Pulmonary artery endothelial cell (primary cell): ENCODE measurements at regions not wholly inside any gene's neighbourhood (a gene's known extent, or its start where the extent isn't known, plus 50 kb on each side); places are given as distances from the start of the nearest gene placed in this dataset.

Experiments
- DNase-seq: peaks from one replicate; pipeline ENCODE4 v3.0.0-alpha.2; 2011; ENCODE audit warnings: low read depth, low spot score

DNA sequence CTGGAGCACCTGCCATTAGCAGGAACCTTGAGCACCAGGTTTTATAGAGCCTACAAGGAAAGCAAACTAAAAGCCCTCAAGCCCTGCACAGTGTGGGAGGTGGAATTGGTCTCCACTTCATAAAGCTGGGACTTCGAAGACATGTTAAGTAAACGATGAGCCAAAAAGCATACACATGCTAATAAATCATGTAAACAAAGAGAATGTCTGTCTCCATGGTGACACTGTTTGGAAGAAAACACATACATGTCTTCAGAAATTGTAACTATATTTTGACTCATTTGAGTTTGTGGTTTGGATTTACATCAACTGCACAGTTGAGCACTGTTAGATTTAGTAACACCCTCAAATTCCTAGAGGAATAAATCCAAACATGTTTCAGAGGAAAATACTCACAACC, 978.5 kb upstream of the LRRTM1 start:
- no peak for DNase-seq

DNA sequence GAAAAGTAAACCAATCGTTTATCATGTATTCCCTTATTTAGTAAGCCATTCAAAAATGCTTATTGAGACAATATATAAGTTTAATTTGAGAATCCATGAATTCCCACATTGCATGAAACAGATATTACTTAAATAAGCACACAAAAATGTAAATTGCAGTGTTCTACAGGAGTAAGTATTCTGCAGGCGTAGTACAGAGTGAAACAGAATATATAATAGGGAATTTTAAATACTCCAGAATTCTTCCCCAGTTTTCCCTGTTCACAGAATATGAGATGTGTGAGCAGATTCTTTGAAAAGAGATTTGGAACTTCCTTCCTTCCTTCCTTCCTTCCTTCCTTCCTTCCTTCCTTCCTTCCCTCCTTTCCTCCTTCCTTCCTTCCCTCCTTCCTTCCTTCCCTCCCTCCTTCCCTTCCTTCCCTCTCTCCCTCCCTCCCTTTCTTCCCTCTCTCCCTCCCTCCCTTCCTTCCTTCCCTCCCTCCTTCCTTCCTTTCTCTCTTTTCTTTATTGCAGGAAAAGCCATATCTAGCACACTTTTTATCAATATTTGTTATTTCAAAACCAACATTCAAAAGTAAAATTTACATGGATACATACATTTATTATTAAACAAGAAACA, 977.7 kb upstream of the LRRTM1 start:
- DNase-seq = no peak

DNA sequence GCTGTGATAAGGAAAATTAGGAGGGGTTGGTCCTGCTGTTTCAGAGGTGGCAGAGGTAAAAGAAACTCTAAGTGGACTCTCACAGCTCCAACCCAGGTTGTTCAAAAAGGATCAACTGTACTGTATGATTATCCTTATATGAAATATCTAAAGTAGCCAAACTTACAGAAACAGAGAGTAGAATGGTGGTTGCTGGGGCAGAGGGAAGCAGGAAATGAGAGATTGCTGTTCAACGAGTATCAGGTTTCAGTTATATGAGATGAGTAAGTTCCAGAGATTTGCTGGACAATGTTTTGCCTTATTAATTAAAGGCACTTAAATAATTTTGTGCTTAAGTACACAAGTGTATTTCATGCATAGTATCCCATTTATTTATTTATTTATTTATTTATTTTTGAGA, 972.0 kb upstream of the LRRTM1 start:
- no peak for DNase-seq

DNA sequence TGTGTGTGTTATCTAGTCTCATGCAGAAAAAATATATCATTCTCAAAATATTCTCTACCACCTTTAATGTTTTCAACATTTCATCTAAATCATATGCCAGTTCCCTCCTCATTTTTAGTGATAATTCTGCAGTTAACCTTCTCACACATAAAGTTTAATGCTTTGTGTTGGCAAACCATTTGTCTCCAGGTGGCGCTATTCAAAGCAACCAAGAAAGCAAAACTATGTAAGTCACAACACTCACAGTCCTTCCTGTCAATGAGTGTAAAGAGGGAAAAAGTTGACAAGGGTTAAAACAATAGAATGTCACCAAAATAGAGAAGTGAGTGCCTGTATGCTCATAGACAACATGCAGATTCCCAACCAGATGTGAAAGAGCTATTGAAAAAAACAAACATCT, 961.6 kb upstream of the LRRTM1 start:
- DNase-seq = no peak

GRCh38 chr2:81263989-81264388, 959.4 kb upstream of the LRRTM1 start:
- no peak for DNase-seq

DNA sequence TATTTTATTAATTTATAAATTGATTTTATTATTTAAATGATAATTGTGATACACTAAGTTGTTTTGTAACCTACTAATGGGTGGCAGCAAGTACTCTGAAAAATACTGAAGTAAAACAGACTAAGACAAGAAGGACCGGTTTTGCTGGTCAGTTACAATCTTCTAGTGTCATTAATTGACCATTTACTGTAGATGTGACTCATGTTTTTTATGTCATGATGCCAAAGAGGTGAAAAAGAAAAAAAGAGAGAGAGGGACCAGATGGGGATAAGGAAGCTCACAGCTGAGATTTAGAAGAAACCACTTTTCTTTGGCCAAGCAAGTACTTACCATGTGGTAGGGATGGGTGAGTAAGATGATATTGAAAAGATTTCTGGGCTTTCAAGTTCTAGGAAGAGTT, 955.8 kb upstream of the LRRTM1 start:
- no peak for DNase-seq

- no peak for DNase-seq
Measured at GRCh38 chr2:81250270-81250669, 945.7 kb upstream of the LRRTM1 start.

DNA sequence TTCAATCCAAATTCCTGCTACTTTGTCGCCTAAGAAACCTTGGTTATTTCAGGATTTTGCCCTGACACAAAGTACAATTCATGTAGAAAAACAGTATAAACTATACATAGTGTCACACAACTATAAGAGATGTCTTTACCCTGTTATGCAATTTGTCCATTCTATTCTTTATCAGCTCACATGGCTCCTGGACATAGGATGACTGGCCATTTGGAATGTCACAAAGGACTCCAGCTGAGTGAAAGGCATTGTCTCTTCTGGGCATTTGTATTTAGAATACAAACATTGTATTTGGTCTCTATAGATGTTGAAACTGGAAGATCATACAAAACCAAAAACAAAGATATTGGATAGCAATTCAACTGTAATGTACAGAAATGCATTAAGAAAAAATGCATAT, 944.6 kb upstream of the LRRTM1 start:
- DNase-seq = no peak

- DNase-seq = no peak
Measured at GRCh38 chr2:81247648-81248047, 943.1 kb upstream of the LRRTM1 start.

DNA sequence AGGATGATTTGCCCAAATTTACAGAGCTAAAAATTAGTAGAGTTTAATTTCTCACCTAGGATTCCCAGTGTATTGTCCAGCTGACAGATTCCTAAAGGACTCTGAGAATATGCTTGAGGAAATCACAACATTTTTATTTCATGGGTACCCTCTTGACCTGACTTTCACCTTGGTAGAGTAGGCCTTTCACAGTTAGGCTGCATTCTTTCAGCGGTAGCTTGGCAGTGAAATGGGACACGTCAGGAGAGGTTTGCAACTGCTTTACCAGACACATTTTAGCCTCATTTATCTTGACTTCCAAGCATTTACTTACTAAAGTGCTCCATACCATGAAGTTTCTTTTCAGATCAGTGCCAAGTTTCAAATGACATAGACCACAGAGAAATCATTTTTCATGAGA, 937.9 kb upstream of the LRRTM1 start:
- DNase-seq = no peak

- DNase-seq = no peak
Measured at GRCh38 chr2:81238462-81238861, 933.9 kb upstream of the LRRTM1 start.

DNA sequence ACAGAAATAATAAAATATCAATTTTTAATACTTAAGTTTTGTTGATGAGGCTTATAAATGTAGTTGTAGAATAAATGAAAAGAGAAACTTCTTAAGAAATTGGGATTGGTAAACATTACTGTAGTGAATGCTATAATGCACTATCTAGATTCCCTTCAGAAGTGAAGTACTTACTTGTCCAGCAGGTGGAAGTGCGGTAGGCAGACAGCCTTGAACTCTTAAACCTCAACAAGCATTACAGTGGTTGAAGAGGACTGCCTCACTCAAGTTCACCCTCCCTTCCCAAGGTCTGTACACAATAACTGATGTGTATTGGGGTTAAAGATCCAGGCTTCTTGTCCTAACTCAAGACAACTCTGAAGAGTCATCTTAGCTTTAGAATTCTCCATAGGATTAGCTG, 931.0 kb upstream of the LRRTM1 start:
- DNase-seq = no peak

GRCh38 chr2:81234711-81235110, 930.2 kb upstream of the LRRTM1 start:
- DNase-seq = no peak

DNA sequence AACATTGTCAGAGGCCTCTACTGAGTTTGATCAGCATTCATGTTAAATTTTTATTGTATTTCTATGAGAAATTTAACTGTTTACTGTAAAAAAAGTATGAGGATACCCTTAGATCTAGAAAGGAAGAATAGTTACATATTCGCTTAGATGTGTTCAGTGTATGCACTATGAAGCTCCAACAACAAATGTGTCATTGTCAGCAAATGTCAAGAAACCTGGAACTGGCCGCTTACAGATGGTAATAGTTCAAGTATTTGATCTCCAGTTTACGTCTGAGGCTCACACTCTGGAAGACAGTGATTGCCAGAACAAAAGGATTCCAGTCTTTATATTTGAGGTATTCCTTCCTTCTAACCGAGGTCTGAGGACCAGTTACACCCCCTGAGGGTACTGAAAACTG, 921.2 kb upstream of the LRRTM1 start:
- DNase-seq = no peak

DNA sequence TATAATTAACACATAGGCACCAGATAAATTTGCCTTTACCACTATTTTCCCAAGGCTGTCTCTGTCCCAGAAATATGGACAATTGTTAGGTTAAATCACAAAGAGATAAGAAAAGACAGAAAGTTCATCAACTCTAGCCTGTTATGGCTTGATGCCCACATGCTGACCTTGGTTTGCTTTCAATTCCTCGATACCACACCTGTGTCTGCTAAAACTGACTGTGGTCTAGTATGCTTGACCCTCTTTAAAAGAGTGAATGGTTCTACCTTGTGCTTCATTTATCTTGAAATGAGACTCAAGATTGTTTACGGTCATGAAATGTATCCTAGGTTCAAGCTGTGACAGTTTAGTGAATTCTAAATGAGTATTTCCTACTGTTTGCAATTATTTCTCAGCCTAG, 909.0 kb upstream of the LRRTM1 start:
- DNase-seq = no peak

DNA sequence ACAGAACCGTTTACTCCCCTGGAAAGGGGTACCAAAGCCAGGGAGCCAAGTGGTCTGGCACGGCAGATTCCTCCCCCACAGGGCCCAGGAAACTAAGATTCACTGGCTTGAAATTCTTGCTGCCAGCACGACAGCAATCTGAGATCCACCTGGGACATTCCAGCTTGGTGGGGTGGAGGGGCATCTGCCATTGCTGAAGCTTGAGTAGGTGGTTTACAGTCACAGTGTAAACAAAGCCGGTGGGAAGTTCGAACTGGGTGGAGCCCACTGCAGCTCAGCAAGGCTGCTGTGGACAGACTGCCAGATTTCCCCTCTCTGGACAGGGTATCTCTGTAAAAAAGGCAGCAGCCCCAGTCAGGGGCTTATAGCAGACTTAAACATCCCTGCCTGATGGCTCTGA, 901.7 kb upstream of the LRRTM1 start:
- DNase-seq = no peak

DNA sequence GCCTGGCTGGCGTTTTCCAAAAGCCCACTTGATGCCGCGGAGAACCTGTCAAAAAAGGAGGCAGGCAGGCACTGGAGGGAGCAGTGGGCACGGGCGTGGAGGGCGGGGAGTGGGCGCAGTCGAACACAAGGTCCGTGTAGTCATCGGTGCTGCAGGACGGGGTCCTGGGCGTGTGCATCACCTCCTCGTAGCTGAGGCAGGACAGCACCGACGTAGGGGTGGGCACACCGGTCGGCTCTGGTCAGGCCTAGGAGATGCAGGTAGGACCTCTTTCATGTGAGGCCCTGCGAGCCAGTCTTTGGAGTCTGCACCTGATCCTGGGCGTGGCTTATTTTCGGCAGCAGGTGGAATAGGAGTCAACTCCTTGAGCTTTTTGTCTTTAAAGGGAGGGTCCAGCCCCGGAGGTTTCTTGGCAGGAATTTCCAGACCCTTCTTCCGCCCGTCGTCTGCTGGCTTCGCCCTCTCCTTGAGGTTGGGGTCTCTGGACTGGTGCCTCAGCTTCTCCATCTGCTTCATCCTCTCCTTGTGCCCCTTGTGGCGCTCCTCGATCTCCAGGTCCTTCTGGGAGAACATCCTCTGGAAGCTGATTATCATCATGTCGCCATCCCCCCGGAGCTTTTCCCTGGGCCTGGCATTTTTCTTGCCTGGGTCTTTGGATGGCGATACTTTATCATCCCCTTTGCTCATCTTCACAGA, 892.5 kb upstream of the LRRTM1 start:
- no peak for DNase-seq

DNA sequence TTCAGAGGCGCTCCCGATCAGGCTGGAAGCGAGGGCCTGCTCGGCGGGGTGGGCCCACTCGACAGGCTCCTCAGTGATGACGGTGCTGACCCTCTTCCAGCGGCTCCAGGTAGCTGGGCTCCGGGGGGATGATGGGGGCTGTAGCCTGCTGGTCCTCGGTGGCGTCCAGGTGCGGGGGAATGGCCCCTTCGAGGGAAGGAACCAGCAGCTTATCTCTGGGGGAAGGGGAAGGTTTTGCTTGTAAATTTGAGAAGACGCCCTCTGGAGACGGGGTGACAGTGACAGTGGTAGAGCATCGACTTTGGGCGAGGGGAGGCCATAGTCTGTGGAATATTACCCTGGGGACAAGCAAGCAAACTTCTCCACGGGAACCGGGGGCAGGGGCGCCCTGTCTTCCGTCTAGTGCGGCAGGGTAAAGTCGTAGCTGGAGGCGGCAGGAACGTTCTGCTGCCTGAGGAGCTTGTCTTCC, 891.9 kb upstream of the LRRTM1 start:
- DNase-seq = no peak

DNA sequence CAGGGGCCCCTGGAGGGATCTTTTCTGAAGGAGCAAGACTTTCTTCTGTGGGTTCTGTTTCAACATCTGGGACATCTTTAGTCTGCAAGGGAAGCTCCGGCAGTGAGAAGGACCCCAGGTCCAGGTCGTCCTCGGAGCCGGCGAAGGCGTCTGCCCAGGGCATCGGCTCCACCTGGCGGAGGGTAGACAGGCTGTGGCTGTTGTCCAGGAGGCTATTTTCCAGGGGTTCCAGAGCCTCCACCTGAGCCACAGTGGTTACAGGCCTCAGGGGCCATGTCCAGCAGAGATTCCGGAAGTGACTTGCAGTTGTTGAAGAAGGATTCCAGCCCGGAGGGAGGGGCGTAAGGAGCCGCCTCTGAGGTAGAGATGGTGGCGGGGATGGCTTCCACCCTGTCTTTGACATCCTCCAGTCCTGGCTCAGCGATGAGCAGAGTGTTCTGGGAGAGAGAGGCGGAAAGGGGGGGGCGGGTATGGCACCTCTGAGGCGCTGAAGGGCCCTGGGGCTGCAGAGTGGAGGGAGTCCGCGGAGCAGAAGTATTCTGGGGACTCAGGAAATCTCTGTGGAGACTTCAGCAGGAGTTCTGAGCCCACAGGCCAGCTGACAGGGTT, 891.3 kb upstream of the LRRTM1 start:
- DNase-seq = no peak

- DNase-seq = no peak
Measured at GRCh38 chr2:81195017-81195773, 890.6 kb upstream of the LRRTM1 start.

DNA sequence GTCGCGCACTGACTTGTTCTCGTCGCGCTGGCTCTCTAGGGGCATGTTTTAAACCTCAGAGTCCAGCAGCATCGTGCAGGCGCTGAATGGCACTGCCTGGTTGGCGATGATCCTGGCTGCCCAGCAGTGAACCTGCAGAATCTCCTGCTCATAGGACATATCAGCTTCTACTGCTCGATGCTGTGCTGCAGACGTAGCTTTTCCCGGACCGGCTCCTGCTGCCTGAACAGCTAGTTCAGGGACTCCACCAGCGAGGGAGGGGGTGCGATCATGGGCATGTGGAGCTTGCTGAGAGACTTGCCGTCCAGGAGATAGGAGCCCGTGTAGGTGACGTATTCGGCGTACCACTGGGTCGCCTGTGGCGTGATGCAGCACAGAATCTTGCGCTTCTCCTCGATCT, 890.0 kb upstream of the LRRTM1 start:
- no peak for DNase-seq

DNA sequence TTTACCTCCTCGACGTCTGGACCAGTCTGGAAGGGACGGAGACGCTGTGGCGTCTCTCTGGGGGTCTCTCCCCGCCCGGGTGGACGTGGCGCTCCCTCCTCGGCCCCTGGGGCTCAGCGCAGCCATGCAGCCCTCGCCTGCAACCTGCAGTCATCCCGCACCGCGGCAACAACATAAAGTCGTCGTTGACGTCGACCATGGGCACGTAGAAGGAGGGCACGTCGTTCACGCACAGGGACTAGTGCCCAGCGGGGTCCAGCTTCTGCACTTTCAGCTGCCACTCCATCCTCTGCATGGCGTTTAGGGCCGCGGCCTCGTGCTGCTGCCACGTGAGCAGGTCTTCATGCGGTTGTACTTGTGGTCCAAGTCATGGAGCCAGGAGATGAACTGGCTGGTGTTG, 889.6 kb upstream of the LRRTM1 start:
- DNase-seq = no peak
